Endothelial cell of umbilical vein (primary cell): ENCODE measurements at regions not wholly inside any gene's neighbourhood (a gene's known extent, or its start where the extent isn't known, plus 50 kb on each side); places are given as distances from the start of the nearest gene placed in this dataset.

Source experiments
- BruUV-seq: library from RNA; stranded (reverse); fragments of 400-500 nt; replicated peaks from 2 replicates; lab custom pipeline; 2021; lab: Mats Ljungman, UMichigan
- CTCF ChIA-PET: fragments of 300-600, 350-600 bp; sonication (Branson Sonifier 250); formaldehyde crosslinking; loops from one replicate; lab custom pipeline; 2021; ENCODE audit warnings: antibody characterized with exemption, inconsistent platforms; lab: Charles Lee
- POLR2A ChIA-PET: fragments of 300-600, 350-600 bp; sonication (Branson Sonifier 250); formaldehyde crosslinking; loops from one replicate; lab custom pipeline; 2021; ENCODE audit warnings: antibody characterized with exemption, inconsistent platforms; lab: Charles Lee
- DNase-seq: peaks from one replicate; pipeline ENCODE4 v3.0.0-alpha.2; 2011; ENCODE audit warnings: low read depth, low spot score
- FAIRE-seq: peaks from 2 replicates; lab custom pipeline; 2011; peaks lifted over from hg19 to GRCh38; lab: Jason Lieb, UNC
- H2AFZ ChIP-seq: 2 replicates; pipeline ENCODE4 v1.6.0; 2012; ENCODE audit warnings: low read depth, low read length, control low read depth, inconsistent platforms
- H3K27ac ChIP-seq: 2 replicates; pipeline ENCODE4 v1.5.1; 2011; ENCODE audit warnings: low read depth, mild to moderate bottlenecking, control low read depth, low read length, moderate library complexity; ENCODE audit not compliant: insufficient read depth
- H3K27me3 ChIP-seq, 2 experiments: 2 replicates each; pipeline versions ENCODE4 v1.6.0 to v1.6.1; 2011; ENCODE audit warnings: low read length in 2 of 2, mixed read lengths in 1 of 2; ENCODE audit not compliant: control insufficient read depth in 2 of 2, insufficient read depth in 2 of 2
- H3K36me3 ChIP-seq, 2 experiments: 2 replicates in 1 of 2; 3 replicates in 1 of 2; pipeline ENCODE4 v1.5.1; 2011; ENCODE audit warnings: low read length in 2 of 2, mild to moderate bottlenecking in 1 of 2, moderate library complexity in 1 of 2; ENCODE audit not compliant: control insufficient read depth in 2 of 2, insufficient read depth in 2 of 2; ENCODE audit errors: extremely low read depth in 1 of 2
- H3K4me1 ChIP-seq: 3 replicates; pipeline ENCODE4 v1.5.1; 2011; ENCODE audit warnings: mild to moderate bottlenecking, low read length; ENCODE audit not compliant: control insufficient read depth, insufficient read depth; ENCODE audit errors: extremely low read depth
- H3K4me2 ChIP-seq: 2 replicates; pipeline ENCODE4 v1.6.1; 2011; ENCODE audit warnings: low read length, control low read depth, mixed read lengths; ENCODE audit not compliant: insufficient read depth
- H3K4me3 ChIP-seq, 3 experiments: fragments of 200-600 bp in 1 of 3; sonication (generic), shearing (Covaris generic) in 1 of 3; replicated peaks in 1 of 3; 2 replicates each; pipeline ENCODE4 v1.5.1; 2011 to 2016; ENCODE audit warnings: control low read depth in 3 of 3, low read length in 3 of 3, mild to moderate bottlenecking in 2 of 3, inconsistent platforms in 1 of 3, low read depth in 1 of 3, moderate library complexity in 1 of 3; ENCODE audit not compliant: insufficient read depth in 1 of 3
- H3K79me2 ChIP-seq: 2 replicates; pipeline ENCODE4 v1.6.0; 2012; ENCODE audit warnings: low read length, inconsistent platforms; ENCODE audit not compliant: control insufficient read depth, insufficient read depth
- H3K9ac ChIP-seq: replicated peaks from 2 replicates; pipeline ENCODE3; 2011; ENCODE audit warnings: low read length, control low read depth; ENCODE audit not compliant: insufficient read depth; ENCODE audit errors: extremely low read depth
- H3K9me1 ChIP-seq: replicated peaks from 3 replicates; pipeline ENCODE4 v1.6.0; 2011; ENCODE audit warnings: mild to moderate bottlenecking, low read length; ENCODE audit not compliant: control insufficient read depth, insufficient read depth; ENCODE audit errors: extremely low read depth
- H3K9me3 ChIP-seq: replicated peaks from 2 replicates; pipeline ENCODE4 v1.5.1; 2012; ENCODE audit warnings: low read length, inconsistent platforms; ENCODE audit not compliant: control insufficient read depth, insufficient read depth
- H4K20me1 ChIP-seq: replicated peaks from 2 replicates; pipeline ENCODE3; 2011; ENCODE audit warnings: mild to moderate bottlenecking, low read length; ENCODE audit not compliant: control insufficient read depth, insufficient read depth; ENCODE audit errors: extremely low read depth
- POLR2AphosphoS5 ChIP-seq: IDR thresholded peaks from 2 replicates; pipeline ENCODE4 v1.6.1; 2012; ENCODE audit warnings: low read depth, mild to moderate bottlenecking, control low read depth, low read length, moderate library complexity; ENCODE audit not compliant: insufficient read depth
- dilution Hi-C: fragments of 300-500 bp; cut with MboI; formaldehyde crosslinking; loops from one replicate; pipeline ENCODE4 v1.15.0; 2019; ENCODE audit warnings: low sequenced_read_pairs; ENCODE audit not compliant: extremely low pct_ligation_motif_present
- intact Hi-C: fragments of 100-400 bp; cut with micrococcal nuclease; formaldehyde crosslinking; loops from one replicate; pipeline ENCODE4 v1.10.0; 2022
- TF ChIP-seq, protein P1 (sequence below), 2 donors: IDR thresholded peaks; 1 replicate in 1 of 2; 2 replicates in 1 of 2; pipeline ENCODE4 v1.5.1; 2011; ENCODE audit warnings: low read length in 2 of 2, mild to moderate bottlenecking in 2 of 2, moderate library complexity in 2 of 2, control low read depth in 1 of 2, inconsistent platforms in 1 of 2, low read depth in 1 of 2; ENCODE audit not compliant: insufficient read depth in 1 of 2; ENCODE audit errors: extremely low read depth in 1 of 2

DNA sequence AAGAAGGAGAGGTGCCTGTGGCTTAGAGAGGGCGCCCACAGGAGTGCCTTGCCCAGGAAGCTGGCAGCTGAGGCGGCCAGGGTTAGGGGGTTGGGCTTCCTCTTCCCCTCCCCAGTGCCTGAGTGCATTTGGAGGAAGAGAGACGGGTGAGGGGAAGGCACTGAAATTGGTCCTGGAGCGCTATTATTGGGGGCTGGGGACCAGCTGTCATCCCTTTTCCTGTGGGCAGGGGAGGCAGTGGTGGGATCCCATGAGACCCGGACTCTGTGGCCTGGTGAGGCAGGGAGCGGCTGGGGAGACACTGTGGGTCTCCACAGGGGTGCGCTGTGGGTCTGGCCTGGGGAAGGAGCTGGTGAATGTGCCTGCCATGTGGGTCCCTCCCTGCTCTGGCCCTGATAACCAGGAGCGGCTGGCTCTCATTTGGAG, 259.7 kb downstream of the SEC14L1 start:
- H3K4me1 ChIP-seq: peaks cover 25% of the 10 kb centered on the region
- dilution Hi-C loops (no loop called here), intact Hi-C loops (loop anchor here (1.0 kb wide), 3 partner anchors 23 to 95 kb away; no protein-coding TSS in a partner anchor)
- no peak overlapping the region for H3K27ac ChIP-seq
- no peaks in the 10 kb centered on the region for H3K27me3 ChIP-seq
- ChIA-PET CTCF (interaction anchor here (0.7 to 3.8 kb wide), 33 partner anchors 9 to 613 kb away, joined by 3 to 128 read pairs (median 6); no protein-coding TSS in a partner anchor), POLR2A (interaction anchor here (0.6 kb wide), 1 partner anchor 51 kb away, joined by 3 read pairs; no protein-coding TSS in a partner anchor)
- H3K4me2 ChIP-seq: no peak overlapping the region
- no peak overlapping the region for H3K9ac ChIP-seq
- H4K20me1 ChIP-seq: no peaks in the 10 kb centered on the region
- no peaks in the 10 kb centered on the region for H3K9me1 ChIP-seq
- no TSS peak for BruUV-seq
- H3K79me2 ChIP-seq: peaks cover 5% of the 10 kb centered on the region
- H3K36me3 ChIP-seq: peaks cover 0 to 4% of the 10 kb centered on the region in 2 experiments
- no peak for TF ChIP-seq POLR2AphosphoS5
- TF ChIP-seq, protein P1, sequence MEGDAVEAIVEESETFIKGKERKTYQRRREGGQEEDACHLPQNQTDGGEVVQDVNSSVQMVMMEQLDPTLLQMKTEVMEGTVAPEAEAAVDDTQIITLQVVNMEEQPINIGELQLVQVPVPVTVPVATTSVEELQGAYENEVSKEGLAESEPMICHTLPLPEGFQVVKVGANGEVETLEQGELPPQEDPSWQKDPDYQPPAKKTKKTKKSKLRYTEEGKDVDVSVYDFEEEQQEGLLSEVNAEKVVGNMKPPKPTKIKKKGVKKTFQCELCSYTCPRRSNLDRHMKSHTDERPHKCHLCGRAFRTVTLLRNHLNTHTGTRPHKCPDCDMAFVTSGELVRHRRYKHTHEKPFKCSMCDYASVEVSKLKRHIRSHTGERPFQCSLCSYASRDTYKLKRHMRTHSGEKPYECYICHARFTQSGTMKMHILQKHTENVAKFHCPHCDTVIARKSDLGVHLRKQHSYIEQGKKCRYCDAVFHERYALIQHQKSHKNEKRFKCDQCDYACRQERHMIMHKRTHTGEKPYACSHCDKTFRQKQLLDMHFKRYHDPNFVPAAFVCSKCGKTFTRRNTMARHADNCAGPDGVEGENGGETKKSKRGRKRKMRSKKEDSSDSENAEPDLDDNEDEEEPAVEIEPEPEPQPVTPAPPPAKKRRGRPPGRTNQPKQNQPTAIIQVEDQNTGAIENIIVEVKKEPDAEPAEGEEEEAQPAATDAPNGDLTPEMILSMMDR (IDR thresholded peaks at IDR 0.05; ENCODE audit: extremely low read depth in 1 of 2, insufficient read depth in 1 of 2, low read depth in 1 of 2, low read length in 2 of 2): peak; percentile 66 to 84
- DNase-seq (peak; percentile 58), FAIRE-seq (peak; percentile 90)
- no peak overlapping the region for H3K4me3 ChIP-seq
- H3K9me3 ChIP-seq: no peaks in the 10 kb centered on the region
- peak overlapping the region; percentile 15 for H2AFZ ChIP-seq

DNA sequence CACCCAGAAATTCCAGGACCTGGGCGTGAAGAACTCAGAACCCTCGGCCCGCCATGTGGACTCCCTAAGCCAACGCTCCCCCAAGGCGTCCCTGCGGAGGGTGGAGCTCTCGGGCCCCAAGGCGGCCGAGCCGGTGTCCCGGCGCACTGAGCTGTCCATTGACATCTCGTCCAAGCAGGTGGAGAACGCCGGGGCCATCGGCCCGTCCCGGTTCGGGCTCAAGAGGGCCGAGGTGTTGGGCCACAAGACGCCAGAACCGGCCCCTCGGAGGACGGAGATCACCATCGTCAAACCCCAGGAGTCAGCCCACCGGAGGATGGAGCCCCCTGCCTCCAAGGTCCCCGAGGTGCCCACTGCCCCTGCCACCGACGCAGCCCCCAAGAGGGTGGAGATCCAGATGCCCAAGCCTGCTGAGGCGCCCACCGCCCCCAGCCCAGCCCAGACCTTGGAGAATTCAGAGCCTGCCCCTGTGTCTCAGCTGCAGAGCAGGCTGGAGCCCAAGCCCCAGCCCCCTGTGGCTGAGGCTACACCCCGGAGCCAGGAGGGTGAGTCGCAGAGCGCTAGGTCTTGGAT, 261.5 kb downstream of the SEC14L1 start:
- peaks cover 0 to 4% of the 10 kb centered on the region in 2 experiments for H3K36me3 ChIP-seq
- CTCF ChIA-PET: interaction anchor here (1.1 to 3.8 kb wide), 4 partner anchors 12 to 146 kb away, joined by 3 to 58 read pairs (median 4); no protein-coding TSS in a partner anchor
- no peak overlapping the region for H3K4me3 ChIP-seq
- H3K27me3 ChIP-seq: no peaks in the 10 kb centered on the region
- TF ChIP-seq, protein P1 (IDR thresholded peaks at IDR 0.05; ENCODE audit: extremely low read depth in 1 of 2, insufficient read depth in 1 of 2, low read depth in 1 of 2, low read length in 2 of 2): no peak
- H2AFZ ChIP-seq: no peak overlapping the region
- no peak overlapping the region for H3K9ac ChIP-seq
- dilution Hi-C loops: no loop called here
- H3K27ac ChIP-seq: no peak overlapping the region
- H3K4me1 ChIP-seq: peaks cover 25% of the 10 kb centered on the region
- H3K4me2 ChIP-seq: no peak overlapping the region
- POLR2A ChIA-PET: no interaction called here
- intact Hi-C loops: no loop called here
- H3K9me3 ChIP-seq: no peaks in the 10 kb centered on the region
- H3K9me1 ChIP-seq: no peaks in the 10 kb centered on the region
- H3K79me2 ChIP-seq: peaks cover 5% of the 10 kb centered on the region
- no peaks in the 10 kb centered on the region for H4K20me1 ChIP-seq
- no peak for FAIRE-seq
- DNase-seq: no peak
- BruUV-seq: TSS peak; percentile 45
